ENCODE measurements at regions not wholly inside any gene's neighbourhood (a gene's known extent, or its start where the extent isn't known, plus 50 kb on each side); places are given as distances from the start of the nearest gene placed in this dataset.

- H3K27me3 ChIP-seq (replicated peaks in 2 of 5; ENCODE audit: control insufficient read depth in 4 of 5, insufficient read depth in 5 of 5, low read length in 4 of 5), result peaks cover 0 to 5% (median 0%) of the 10 kb centered on the region in 5 experiments
- POLR2A ChIA-PET, result no interaction called here
- no peak overlapping the region for H3K27ac ChIP-seq (ENCODE audit: insufficient read depth in 1 of 2, low read depth in 1 of 2, low read length in 2 of 2, poor library complexity in 1 of 2, severe bottlenecking in 2 of 2)
- CTCF ChIA-PET, result interaction anchor here (1.0 to 18.8 kb wide), 4 partner anchors 8 to 117 kb away, joined by 3 to 280 read pairs (median 10); partner anchors contain the start of gene PRND
- H3K4me3 ChIP-seq (ENCODE audit: control insufficient read depth in 1 of 7, extremely low read depth in 1 of 7, insufficient read depth in 4 of 7, low read depth in 2 of 7, low read length in 6 of 7), result no peak overlapping the region
- 91% methylated on average over 11 of the region's 11 CpGs for whole genome bisulfite sequencing (ENCODE audit: insufficient coverage)
- no peak for DNase-seq
- H3K9me3 ChIP-seq (ENCODE audit: control extremely low read depth in 1 of 5, control insufficient read depth in 4 of 5, insufficient read depth in 2 of 5, low read depth in 1 of 5, low read length in 4 of 5), result no peaks in the 10 kb centered on the region
- peaks cover 0 to 7% (median 1%) of the 10 kb centered on the region in 4 experiments for H3K4me1 ChIP-seq (ENCODE audit: control extremely low read depth in 1 of 4, control insufficient read depth in 4 of 4, insufficient read depth in 4 of 4, low read length in 3 of 4)
- H3K36me3 ChIP-seq (ENCODE audit: control insufficient read depth in 4 of 4, insufficient read depth in 4 of 4, low read length in 3 of 4), result no peaks in the 10 kb centered on the region
Observed at GRCh38 chr20:4603724-4604123, 82.5 kb upstream of the PRNP start.

- WGBS (ENCODE audit: insufficient coverage), result 96% methylated on average over 4 of the region's 4 CpGs
- no peak overlapping the region for H3K4me3 ChIP-seq (ENCODE audit: control insufficient read depth in 1 of 7, extremely low read depth in 1 of 7, insufficient read depth in 4 of 7, low read depth in 2 of 7, low read length in 6 of 7)
Observed at GRCh38 chr20:4602297-4602631, 84.0 kb upstream of the PRNP start.

GRCh38 chr20:4601630-4602296 is 84.5 kb upstream of the PRNP start:
- DNase-seq, result no peak
- H3K36me3 ChIP-seq (ENCODE audit: control insufficient read depth in 4 of 4, insufficient read depth in 4 of 4, low read length in 3 of 4), result no peaks in the 10 kb centered on the region
- H3K27me3 ChIP-seq (replicated peaks in 2 of 5; ENCODE audit: control insufficient read depth in 4 of 5, insufficient read depth in 5 of 5, low read length in 4 of 5), result peaks cover 0 to 5% (median 0%) of the 10 kb centered on the region in 5 experiments
- no peak overlapping the region for H3K27ac ChIP-seq (ENCODE audit: insufficient read depth in 1 of 2, low read depth in 1 of 2, low read length in 2 of 2, poor library complexity in 1 of 2, severe bottlenecking in 2 of 2)
- H3K4me1 ChIP-seq (ENCODE audit: control extremely low read depth in 1 of 4, control insufficient read depth in 4 of 4, insufficient read depth in 4 of 4, low read length in 3 of 4), result peaks cover 0 to 5% (median 1%) of the 10 kb centered on the region in 4 experiments
- no peaks in the 10 kb centered on the region for H3K9me3 ChIP-seq (ENCODE audit: control extremely low read depth in 1 of 5, control insufficient read depth in 4 of 5, insufficient read depth in 2 of 5, low read depth in 1 of 5, low read length in 4 of 5)
- 100% methylated on average over 3 of the region's 8 CpGs for WGBS (ENCODE audit: insufficient coverage)
- ChIA-PET CTCF (interaction anchor here (0.9 to 18.8 kb wide), 7 partner anchors 9 to 382 kb away, joined by 3 to 280 read pairs (median 3); partner anchors contain the start of gene PRND), POLR2A (no interaction called here)
- H3K4me3 ChIP-seq (ENCODE audit: control insufficient read depth in 1 of 7, extremely low read depth in 1 of 7, insufficient read depth in 4 of 7, low read depth in 2 of 7, low read length in 6 of 7), result no peak overlapping the region

More at GRCh38 chr20:4602297-4602631, 84.0 kb upstream of the PRNP start:
- Histone ChIP-seq H3K36me3 (ENCODE audit: control insufficient read depth in 4 of 4, insufficient read depth in 4 of 4, low read length in 3 of 4) (no peaks in the 10 kb centered on the region), H3K4me1 (ENCODE audit: control extremely low read depth in 1 of 4, control insufficient read depth in 4 of 4, insufficient read depth in 4 of 4, low read length in 3 of 4) (peaks cover 0 to 5% (median 1%) of the 10 kb centered on the region in 4 experiments), H3K27ac (ENCODE audit: insufficient read depth in 1 of 2, low read depth in 1 of 2, low read length in 2 of 2, poor library complexity in 1 of 2, severe bottlenecking in 2 of 2) (no peak overlapping the region), H3K9me3 (ENCODE audit: control extremely low read depth in 1 of 5, control insufficient read depth in 4 of 5, insufficient read depth in 2 of 5, low read depth in 1 of 5, low read length in 4 of 5) (no peaks in the 10 kb centered on the region), H3K27me3 (replicated peaks in 2 of 5; ENCODE audit: control insufficient read depth in 4 of 5, insufficient read depth in 5 of 5, low read length in 4 of 5) (peaks cover 0 to 5% (median 0%) of the 10 kb centered on the region in 5 experiments)
- ChIA-PET POLR2A (no interaction called here), CTCF (interaction anchor here (0.9 to 18.8 kb wide), 8 partner anchors 10 to 382 kb away, joined by 3 to 280 read pairs (median 4); partner anchors contain the start of gene PRND)
- no peak for DNase-seq

GRCh38 chr20:4600308-4601014 is 85.8 kb upstream of the PRNP start:
- no peaks in the 10 kb centered on the region for H3K9me3 ChIP-seq (ENCODE audit: control extremely low read depth in 1 of 5, control insufficient read depth in 4 of 5, insufficient read depth in 2 of 5, low read depth in 1 of 5, low read length in 4 of 5)
- DNase-seq, result peak in 2 of 3 donors; percentile 30 to 44
- no peaks in the 10 kb centered on the region for H3K36me3 ChIP-seq (ENCODE audit: control insufficient read depth in 4 of 4, insufficient read depth in 4 of 4, low read length in 3 of 4)
- WGBS (ENCODE audit: insufficient coverage), result 84% methylated on average over 5 of the region's 6 CpGs
- peaks cover 0 to 2% (median 0%) of the 10 kb centered on the region in 5 experiments for H3K27me3 ChIP-seq (replicated peaks in 2 of 5; ENCODE audit: control insufficient read depth in 4 of 5, insufficient read depth in 5 of 5, low read length in 4 of 5)
- H3K4me1 ChIP-seq (ENCODE audit: control extremely low read depth in 1 of 4, control insufficient read depth in 4 of 4, insufficient read depth in 4 of 4, low read length in 3 of 4), result peaks cover 0 to 5% (median 1%) of the 10 kb centered on the region in 4 experiments
- ChIA-PET POLR2A (no interaction called here), CTCF (interaction anchor here (18.8 kb wide), 1 partner anchor 120 kb away, joined by 280 read pairs; the partner anchor contains the start of gene PRND)
- no peak overlapping the region for H3K27ac ChIP-seq (ENCODE audit: insufficient read depth in 1 of 2, low read depth in 1 of 2, low read length in 2 of 2, poor library complexity in 1 of 2, severe bottlenecking in 2 of 2)
- no peak overlapping the region for H3K4me3 ChIP-seq (ENCODE audit: control insufficient read depth in 1 of 7, extremely low read depth in 1 of 7, insufficient read depth in 4 of 7, low read depth in 2 of 7, low read length in 6 of 7)

- H3K4me1 ChIP-seq (ENCODE audit: control extremely low read depth in 1 of 4, control insufficient read depth in 4 of 4, insufficient read depth in 4 of 4, low read length in 3 of 4), result peaks cover 0 to 11% (median 4%) of the 10 kb centered on the region in 4 experiments
- no peak overlapping the region for H3K27ac ChIP-seq (ENCODE audit: insufficient read depth in 1 of 2, low read depth in 1 of 2, low read length in 2 of 2, poor library complexity in 1 of 2, severe bottlenecking in 2 of 2)
- H3K9me3 ChIP-seq (ENCODE audit: control extremely low read depth in 1 of 5, control insufficient read depth in 4 of 5, insufficient read depth in 2 of 5, low read depth in 1 of 5, low read length in 4 of 5), result no peaks in the 10 kb centered on the region
- H3K4me3 ChIP-seq (ENCODE audit: control insufficient read depth in 1 of 7, extremely low read depth in 1 of 7, insufficient read depth in 4 of 7, low read depth in 2 of 7, low read length in 6 of 7), result no peak overlapping the region
- H3K27me3 ChIP-seq (replicated peaks in 2 of 5; ENCODE audit: control insufficient read depth in 4 of 5, insufficient read depth in 5 of 5, low read length in 4 of 5), result peaks cover 0 to 9% (median 4%) of the 10 kb centered on the region in 5 experiments
- 86% methylated on average over 3 of the region's 5 CpGs for WGBS (ENCODE audit: insufficient coverage)
- CTCF ChIA-PET, result interaction anchor here (1.2 kb wide), 1 partner anchor 9 kb away, joined by 3 read pairs; no protein-coding TSS in a partner anchor
- POLR2A ChIA-PET, result no interaction called here
- no peaks in the 10 kb centered on the region for H3K36me3 ChIP-seq (ENCODE audit: control insufficient read depth in 4 of 4, insufficient read depth in 4 of 4, low read length in 3 of 4)
- DNase-seq, result no peak
Observed at GRCh38 chr20:4597215-4597614, 89.0 kb upstream of the PRNP start.

GRCh38 chr20:4593149-4593525 is 93.1 kb upstream of the PRNP start:
- 73% methylated on average over 6 of the region's 9 CpGs for WGBS (ENCODE audit: insufficient coverage)
- Histone ChIP-seq H3K4me3 (ENCODE audit: control insufficient read depth in 1 of 7, extremely low read depth in 1 of 7, insufficient read depth in 4 of 7, low read depth in 2 of 7, low read length in 6 of 7) (no peak overlapping the region), H3K4me1 (ENCODE audit: control extremely low read depth in 1 of 4, control insufficient read depth in 4 of 4, insufficient read depth in 4 of 4, low read length in 3 of 4) (peaks cover 0 to 8% (median 4%) of the 10 kb centered on the region in 4 experiments), H3K27me3 (replicated peaks in 2 of 5; ENCODE audit: control insufficient read depth in 4 of 5, insufficient read depth in 5 of 5, low read length in 4 of 5) (peaks cover 0 to 8% (median 4%) of the 10 kb centered on the region in 5 experiments), H3K9me3 (ENCODE audit: control extremely low read depth in 1 of 5, control insufficient read depth in 4 of 5, insufficient read depth in 2 of 5, low read depth in 1 of 5, low read length in 4 of 5) (no peaks in the 10 kb centered on the region), H3K27ac (ENCODE audit: insufficient read depth in 1 of 2, low read depth in 1 of 2, low read length in 2 of 2, poor library complexity in 1 of 2, severe bottlenecking in 2 of 2) (no peak overlapping the region), H3K36me3 (ENCODE audit: control insufficient read depth in 4 of 4, insufficient read depth in 4 of 4, low read length in 3 of 4) (no peaks in the 10 kb centered on the region)
- no peak for DNase-seq
- POLR2A ChIA-PET, result no interaction called here
- CTCF ChIA-PET, result interaction anchor here (1.0 to 3.7 kb wide), 3 partner anchors 10 to 484 kb away, joined by 3 to 19 read pairs (median 12); no protein-coding TSS in a partner anchor

Data from common myeloid progenitor, CD34-positive (primary cell).